ENCODE measurements at regions not wholly inside any gene's neighbourhood (a gene's known extent, or its start where the extent isn't known, plus 50 kb on each side); places are given as distances from the start of the nearest gene placed in this dataset.

- TF ChIP-seq CTCF (IDR thresholded peaks at IDR 0.05) (no peak), POLR2A (IDR thresholded peaks at IDR 0.05) (no peak), EP300 (IDR thresholded peaks at IDR 0.05) (no peak), POLR2AphosphoS5 (IDR thresholded peaks at IDR 0.05) (no peak)
Measured at GRCh38 chr12:132416827-132417226, 73.1 kb upstream of the FBRSL1 start.
